GM20000 (cell line): ENCODE measurements at regions not wholly inside any gene's neighbourhood (a gene's known extent, or its start where the extent isn't known, plus 50 kb on each side); places are given as distances from the start of the nearest gene placed in this dataset.

ENCODE experiments used
- DNase-seq: peaks from one replicate; pipeline ENCODE4 v3.0.0; 2012; ENCODE audit warnings: low spot score
- TF ChIP-seq, protein P1 (sequence below): IDR thresholded peaks from 2 replicates; pipeline ENCODE4 v1.5.1; 2012; ENCODE audit warnings: mild to moderate bottlenecking, control low read depth; ENCODE audit errors: extremely low read depth, missing control alignments

GRCh38 chr3:30464381-30464780, 142.0 kb upstream of the TGFBR2 start:
- no peak for DNase-seq
- TF ChIP-seq, protein P1, sequence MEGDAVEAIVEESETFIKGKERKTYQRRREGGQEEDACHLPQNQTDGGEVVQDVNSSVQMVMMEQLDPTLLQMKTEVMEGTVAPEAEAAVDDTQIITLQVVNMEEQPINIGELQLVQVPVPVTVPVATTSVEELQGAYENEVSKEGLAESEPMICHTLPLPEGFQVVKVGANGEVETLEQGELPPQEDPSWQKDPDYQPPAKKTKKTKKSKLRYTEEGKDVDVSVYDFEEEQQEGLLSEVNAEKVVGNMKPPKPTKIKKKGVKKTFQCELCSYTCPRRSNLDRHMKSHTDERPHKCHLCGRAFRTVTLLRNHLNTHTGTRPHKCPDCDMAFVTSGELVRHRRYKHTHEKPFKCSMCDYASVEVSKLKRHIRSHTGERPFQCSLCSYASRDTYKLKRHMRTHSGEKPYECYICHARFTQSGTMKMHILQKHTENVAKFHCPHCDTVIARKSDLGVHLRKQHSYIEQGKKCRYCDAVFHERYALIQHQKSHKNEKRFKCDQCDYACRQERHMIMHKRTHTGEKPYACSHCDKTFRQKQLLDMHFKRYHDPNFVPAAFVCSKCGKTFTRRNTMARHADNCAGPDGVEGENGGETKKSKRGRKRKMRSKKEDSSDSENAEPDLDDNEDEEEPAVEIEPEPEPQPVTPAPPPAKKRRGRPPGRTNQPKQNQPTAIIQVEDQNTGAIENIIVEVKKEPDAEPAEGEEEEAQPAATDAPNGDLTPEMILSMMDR = no peak

DNA sequence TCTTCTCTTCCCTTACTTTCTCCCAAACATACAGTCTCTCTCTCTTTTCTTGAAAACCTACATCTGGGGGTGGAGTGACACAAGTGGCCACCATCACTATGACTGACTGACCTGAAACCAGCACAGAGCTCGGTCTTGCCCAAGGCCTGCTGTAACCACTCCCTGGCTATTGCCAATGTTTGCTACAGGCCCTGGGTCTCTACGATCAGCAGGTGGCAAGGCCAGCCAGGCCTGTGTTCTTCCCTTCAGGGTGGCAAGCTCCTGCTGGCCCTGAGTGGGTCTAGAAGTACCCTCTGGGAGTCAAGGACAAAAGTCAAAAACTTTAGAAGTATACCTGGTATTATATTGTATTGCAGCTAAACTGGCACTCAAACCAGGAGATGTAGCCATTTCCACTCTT, 140.9 kb upstream of the TGFBR2 start:
- no peak for DNase-seq
- TF ChIP-seq, protein P1 = no peak

- TF ChIP-seq, protein P1 = no peak
- DNase-seq = no peak
Observed at GRCh38 chr3:30467596-30468238, 138.7 kb upstream of the TGFBR2 start.

- TF ChIP-seq, protein P1 = no peak
- DNase-seq = no peak
Observed at GRCh38 chr3:30469133-30469532, 137.3 kb upstream of the TGFBR2 start.

DNA sequence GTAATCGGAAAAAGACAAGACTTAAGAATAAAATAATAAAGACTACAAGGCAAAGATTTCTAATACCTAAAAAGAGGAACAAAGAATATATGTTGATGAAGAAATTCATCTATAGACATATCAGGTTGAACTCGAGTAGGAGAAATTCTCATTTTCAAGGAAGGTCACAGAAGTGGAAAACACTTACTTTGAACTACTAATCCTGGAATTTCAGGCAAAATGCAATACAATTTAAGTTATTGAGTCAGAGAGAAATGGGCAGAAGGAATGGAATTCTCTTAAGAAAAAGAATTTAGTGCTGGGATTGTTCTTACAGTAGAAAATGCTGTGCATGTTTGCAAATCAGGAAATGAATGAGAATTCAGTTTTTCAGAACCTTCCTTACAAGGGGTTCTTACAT, 135.9 kb upstream of the TGFBR2 start:
- no peak for DNase-seq
- TF ChIP-seq, protein P1 = no peak

DNA sequence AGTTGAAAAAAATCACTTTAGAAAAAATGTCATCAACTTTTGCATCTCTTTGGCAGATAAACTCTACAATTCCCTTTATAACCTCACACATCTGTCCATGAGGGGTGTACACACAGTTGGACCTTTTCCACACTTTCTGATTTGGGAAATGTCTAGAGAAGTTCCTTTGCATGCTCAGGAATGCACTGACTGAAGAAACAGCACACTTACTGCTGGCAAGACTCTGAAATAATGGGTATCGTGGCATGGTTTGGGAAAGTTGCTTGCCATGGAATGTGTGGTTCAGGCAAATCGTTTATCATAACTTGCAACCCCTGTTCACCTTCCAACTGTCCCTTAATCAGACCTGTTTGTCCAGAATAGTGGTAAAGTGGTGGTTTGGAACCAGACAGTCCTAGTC, 135.3 kb upstream of the TGFBR2 start:
- TF ChIP-seq, protein P1 = no peak
- no peak for DNase-seq

DNA sequence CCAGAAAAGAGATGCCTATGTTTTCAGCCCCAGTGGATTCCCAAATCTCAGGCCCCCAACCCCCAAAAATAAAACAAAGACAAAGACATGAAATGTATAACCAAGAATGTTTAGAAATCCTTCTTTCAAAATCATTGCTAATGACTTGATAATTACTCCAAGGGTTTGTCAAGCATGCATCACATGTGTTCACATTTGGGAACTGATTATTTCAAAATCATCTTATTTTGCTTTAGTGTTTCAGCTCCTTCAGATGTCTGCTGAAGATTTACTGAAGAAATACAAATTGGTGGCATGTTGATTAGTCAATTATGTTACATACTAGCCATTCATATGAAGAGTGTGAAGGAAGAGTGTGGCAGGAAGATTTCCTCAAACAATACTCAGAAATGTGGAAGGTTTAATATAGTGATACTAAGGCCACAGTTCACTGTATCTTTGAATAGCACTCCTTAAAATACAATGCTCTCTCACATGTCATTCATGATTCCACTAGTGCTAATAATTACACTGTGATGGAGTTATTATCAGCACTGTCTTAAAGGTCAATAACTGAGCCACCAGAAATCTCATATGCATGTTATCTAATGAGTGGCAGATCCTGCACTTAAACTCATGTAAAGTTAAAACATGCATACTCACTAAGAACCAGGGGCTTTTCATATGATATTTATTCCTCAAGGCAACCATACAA, 134.5 kb upstream of the TGFBR2 start:
- TF ChIP-seq, protein P1 = no peak
- no peak for DNase-seq
